Cardiac fibroblast (primary cell): ENCODE measurements at regions not wholly inside any gene's neighbourhood (a gene's known extent, or its start where the extent isn't known, plus 50 kb on each side); places are given as distances from the start of the nearest gene placed in this dataset.

Experiments
- DNase-seq, 2 donors: peaks; one replicate each; pipeline versions ENCODE4 v3.0.0 to v3.0.0-alpha.2; 2010; ENCODE audit warnings: low read depth in 2 of 2
- H3K4me3 ChIP-seq, 2 donors: replicated peaks in 1 of 2; 1 replicate in 1 of 2; 2 replicates in 1 of 2; pipeline ENCODE4 v1.5.1; 2011; ENCODE audit warnings: low read depth in 2 of 2, low read length in 2 of 2, mild to moderate bottlenecking in 2 of 2, moderate library complexity in 1 of 2
- CTCF ChIP-seq: IDR thresholded peaks from one replicate; pipeline ENCODE4 v1.5.1; 2011; ENCODE audit warnings: low read depth, mild to moderate bottlenecking, low read length, inconsistent platforms

GRCh38 chr3:72312339-72312738, 527.4 kb upstream of the PROK2 start:
- TF ChIP-seq CTCF = no peak
- no peak overlapping the region for H3K4me3 ChIP-seq
- no peak for DNase-seq

GRCh38 chr3:72311425-72311824, 526.5 kb upstream of the PROK2 start:
- no peak for TF ChIP-seq CTCF
- DNase-seq = no peak
- H3K4me3 ChIP-seq = no peak overlapping the region

GRCh38 chr3:72310419-72311380, 525.8 kb upstream of the PROK2 start:
- no peak for TF ChIP-seq CTCF
- DNase-seq = peak; percentile 46 to 81
- H3K4me3 ChIP-seq = no peak overlapping the region

GRCh38 chr3:72309661-72310418, 524.9 kb upstream of the PROK2 start:
- H3K4me3 ChIP-seq = no peak overlapping the region
- no peak for TF ChIP-seq CTCF
- DNase-seq = no peak

GRCh38 chr3:72308641-72309040, 523.7 kb upstream of the PROK2 start:
- no peak for DNase-seq
- no peak overlapping the region for H3K4me3 ChIP-seq
- no peak for TF ChIP-seq CTCF

GRCh38 chr3:72307438-72308115, 522.6 kb upstream of the PROK2 start:
- no peak for TF ChIP-seq CTCF
- DNase-seq = no peak

More at GRCh38 chr3:72307438-72308115, 522.6 kb upstream of the PROK2 start:
- H3K4me3 ChIP-seq = no peak overlapping the region
